Neural progenitor cell (in vitro differentiated cells): ENCODE measurements at regions not wholly inside any gene's neighbourhood (a gene's known extent, or its start where the extent isn't known, plus 50 kb on each side); places are given as distances from the start of the nearest gene placed in this dataset.

ENCODE experiments used
- DNase-seq: peaks from one replicate; pipeline ENCODE4 v3.0.0-alpha.2; 2016; ENCODE audit warnings: low spot score
- H2AFZ ChIP-seq: fragments of 200-600 bp; sonication (generic); replicated peaks from 2 replicates; pipeline ENCODE4 v1.6.1; 2016; ENCODE audit warnings: antibody characterized with exemption
- H3F3A ChIP-seq: fragments of 200-600 bp; sonication (generic); 2 replicates; pipeline ENCODE4 v1.6.1; 2016; ENCODE audit warnings: antibody characterized with exemption, low read depth
- H3K27ac ChIP-seq: fragments of 200-600 bp; sonication (generic); 2 replicates; pipeline ENCODE4 v1.5.1; 2016; ENCODE audit warnings: mild to moderate bottlenecking
- H3K27me3 ChIP-seq: fragments of 200-600 bp; sonication (generic); 2 replicates; pipeline ENCODE4 v1.6.1; 2016; ENCODE audit warnings: mild to moderate bottlenecking, moderate library complexity
- H3K36me3 ChIP-seq: fragments of 200-600 bp; sonication (generic); 2 replicates; pipeline ENCODE4 v1.5.1; 2016
- H3K4me1 ChIP-seq: fragments of 200-600 bp; sonication (generic); 2 replicates; pipeline ENCODE4 v1.6.1; 2016; ENCODE audit warnings: mixed run types
- H3K4me2 ChIP-seq: fragments of 200-600 bp; sonication (generic); 2 replicates; pipeline ENCODE4 v1.6.1; 2016
- H3K4me3 ChIP-seq: fragments of 200-600 bp; sonication (generic); 2 replicates; pipeline ENCODE4 v1.5.1; 2016
- H3K79me2 ChIP-seq: fragments of 200-600 bp; sonication (generic); 2 replicates; pipeline ENCODE4 v1.6.1; 2016; ENCODE audit warnings: low read depth
- H3K9ac ChIP-seq: fragments of 200-600 bp; sonication (generic); 2 replicates; pipeline ENCODE4 v1.6.1; 2016
- H3K9me3 ChIP-seq: fragments of 200-600 bp; sonication (generic); 2 replicates; pipeline ENCODE4 v1.5.1; 2016; ENCODE audit warnings: low read depth
- H4K20me1 ChIP-seq: fragments of 200-600 bp; sonication (generic); 2 replicates; pipeline ENCODE4 v1.6.1; 2016; ENCODE audit warnings: low read depth
- H3K27ac Mint-ChIP-seq: 3 replicates; pipeline ENCODE4 v1.8.0; 2021; ENCODE audit warnings: mixed read lengths
- H3K27me3 Mint-ChIP-seq: 2 replicates; pipeline ENCODE4 v1.8.0; 2022; ENCODE audit warnings: low read depth, mild to moderate bottlenecking, inconsistent platforms, moderate library complexity, mixed read lengths; ENCODE audit not compliant: insufficient read depth
- H3K36me3 Mint-ChIP-seq: 3 replicates; pipeline ENCODE4 v1.8.0; 2021; ENCODE audit warnings: mixed read lengths
- H3K4me1 Mint-ChIP-seq: 3 replicates; pipeline ENCODE4 v1.8.0; 2021; ENCODE audit warnings: mixed read lengths
- H3K4me3 Mint-ChIP-seq: 3 replicates; pipeline ENCODE4 v1.8.0; 2021; ENCODE audit warnings: mild to moderate bottlenecking, moderate library complexity, mixed read lengths
- H3K9me3 Mint-ChIP-seq: 3 replicates; pipeline ENCODE4 v1.8.0; 2020; ENCODE audit warnings: mixed read lengths
- EZH2 ChIP-seq: fragments of 200-600 bp; sonication (generic); IDR thresholded peaks from 2 replicates; pipeline ENCODE4 v1.6.1; 2017; ENCODE audit warnings: antibody characterized with exemption, mild to moderate bottlenecking, moderate library complexity
- EZH2phosphoT487 ChIP-seq: fragments of 200-600 bp; sonication (generic); IDR thresholded peaks from 2 replicates; pipeline ENCODE4 v1.6.1; 2017; ENCODE audit warnings: antibody characterized with exemption
- TF ChIP-seq, protein P1 (sequence below): fragments of 200-600 bp; sonication (generic); IDR thresholded peaks from 2 replicates; pipeline ENCODE4 v1.5.1; 2017; ENCODE audit warnings: antibody characterized with exemption, mild to moderate bottlenecking

DNA sequence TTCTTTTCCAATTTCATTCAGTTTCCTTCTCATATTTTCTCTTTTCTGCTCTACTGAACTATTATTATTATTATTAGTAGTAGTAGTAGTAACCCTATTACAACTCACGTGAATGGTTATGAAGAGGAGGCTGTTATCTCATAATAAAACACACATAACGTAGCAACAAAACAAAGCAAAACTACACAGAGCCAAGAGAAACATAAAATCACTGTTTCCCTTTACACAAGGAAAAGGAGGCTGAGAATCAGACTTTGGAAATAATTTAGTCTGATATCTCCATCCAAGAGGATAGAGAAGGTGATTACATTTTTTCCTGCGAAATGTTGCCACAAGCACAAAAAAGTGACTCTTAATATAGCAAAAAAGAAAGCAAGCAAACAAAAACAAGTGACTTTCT, 975.8 kb upstream of the FLRT2 start:
- no peaks in the 10 kb centered on the region for H3K79me2 ChIP-seq
- no peaks in the 10 kb centered on the region for H4K20me1 ChIP-seq
- H3K4me3 ChIP-seq = no peak overlapping the region
- DNase-seq = no peak
- H3K4me2 ChIP-seq = no peak overlapping the region
- no peak overlapping the region for H2AFZ ChIP-seq
- no peak overlapping the region for H3K9ac ChIP-seq
- H3K36me3 ChIP-seq = no peaks in the 10 kb centered on the region
- no peaks in the 10 kb centered on the region for H3K4me1 ChIP-seq
- Mint-ChIP-seq H3K4me3 (no peak overlapping the region), H3K27ac (no peak overlapping the region), H3K27me3 (peaks cover 4% of the 10 kb centered on the region), H3K36me3 (no peaks in the 10 kb centered on the region), H3K4me1 (no peaks in the 10 kb centered on the region), H3K9me3 (peaks cover 4% of the 10 kb centered on the region)
- TF ChIP-seq, protein P1, sequence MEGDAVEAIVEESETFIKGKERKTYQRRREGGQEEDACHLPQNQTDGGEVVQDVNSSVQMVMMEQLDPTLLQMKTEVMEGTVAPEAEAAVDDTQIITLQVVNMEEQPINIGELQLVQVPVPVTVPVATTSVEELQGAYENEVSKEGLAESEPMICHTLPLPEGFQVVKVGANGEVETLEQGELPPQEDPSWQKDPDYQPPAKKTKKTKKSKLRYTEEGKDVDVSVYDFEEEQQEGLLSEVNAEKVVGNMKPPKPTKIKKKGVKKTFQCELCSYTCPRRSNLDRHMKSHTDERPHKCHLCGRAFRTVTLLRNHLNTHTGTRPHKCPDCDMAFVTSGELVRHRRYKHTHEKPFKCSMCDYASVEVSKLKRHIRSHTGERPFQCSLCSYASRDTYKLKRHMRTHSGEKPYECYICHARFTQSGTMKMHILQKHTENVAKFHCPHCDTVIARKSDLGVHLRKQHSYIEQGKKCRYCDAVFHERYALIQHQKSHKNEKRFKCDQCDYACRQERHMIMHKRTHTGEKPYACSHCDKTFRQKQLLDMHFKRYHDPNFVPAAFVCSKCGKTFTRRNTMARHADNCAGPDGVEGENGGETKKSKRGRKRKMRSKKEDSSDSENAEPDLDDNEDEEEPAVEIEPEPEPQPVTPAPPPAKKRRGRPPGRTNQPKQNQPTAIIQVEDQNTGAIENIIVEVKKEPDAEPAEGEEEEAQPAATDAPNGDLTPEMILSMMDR = no peak
- no peaks in the 10 kb centered on the region for H3K27me3 ChIP-seq
- no peaks in the 10 kb centered on the region for H3K9me3 ChIP-seq
- H3F3A ChIP-seq = no peaks in the 10 kb centered on the region
- H3K27ac ChIP-seq = no peak overlapping the region

DNA sequence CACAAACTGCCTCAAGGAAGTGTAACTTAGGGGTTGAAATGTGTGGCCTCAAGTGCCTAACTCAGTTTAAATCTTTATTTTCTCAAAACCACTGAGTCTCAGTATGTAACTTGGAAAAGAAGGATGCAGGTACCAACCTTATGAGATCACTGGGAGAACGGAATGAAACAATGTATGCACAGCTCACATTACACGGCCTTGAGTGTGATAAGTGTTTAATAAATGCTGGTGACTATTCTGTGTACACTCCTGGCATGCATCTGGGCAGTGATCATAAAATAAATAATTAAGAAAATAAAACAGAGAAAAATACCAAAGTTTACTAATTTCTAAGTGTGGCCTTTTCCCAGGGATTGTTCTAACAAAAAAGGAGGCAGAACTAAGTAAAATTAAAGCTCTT, 974.5 kb upstream of the FLRT2 start:
- no peaks in the 10 kb centered on the region for H3K4me1 Mint-ChIP-seq

DNA sequence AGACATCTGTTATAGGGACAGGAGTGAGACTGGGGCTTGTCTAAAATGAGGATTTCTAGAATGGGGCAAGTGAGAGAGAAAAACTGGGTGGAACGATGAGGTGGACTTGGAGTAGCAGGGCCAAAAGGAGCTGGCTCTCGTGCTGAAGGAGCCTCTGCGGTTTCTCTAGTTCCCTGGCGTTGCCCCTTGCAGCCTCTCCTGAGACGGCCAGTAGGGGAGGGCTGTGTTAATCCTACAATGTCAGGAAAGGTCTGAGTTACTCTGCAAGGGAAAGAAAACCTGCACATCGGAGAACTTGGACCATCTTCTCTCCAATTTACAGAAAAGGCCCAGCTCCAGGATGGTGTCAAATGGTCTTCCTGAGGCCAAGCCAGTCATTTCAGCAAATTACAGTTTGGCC, 963.8 kb upstream of the FLRT2 start:
- H3K27me3 Mint-ChIP-seq = peaks cover 2% of the 10 kb centered on the region
- no peak for DNase-seq
- Histone ChIP-seq H3K27me3 (no peaks in the 10 kb centered on the region), H3K4me3 (no peak overlapping the region), H3K9me3 (no peaks in the 10 kb centered on the region), H3K36me3 (no peaks in the 10 kb centered on the region), H4K20me1 (no peaks in the 10 kb centered on the region), H3K9ac (no peak overlapping the region), H3F3A (no peaks in the 10 kb centered on the region), H3K27ac (no peak overlapping the region), H3K79me2 (no peaks in the 10 kb centered on the region), H3K4me2 (no peak overlapping the region), H2AFZ (no peak overlapping the region), H3K4me1 (no peaks in the 10 kb centered on the region)
- TF ChIP-seq EZH2phosphoT487 (no peak), EZH2 (no peak)
- TF ChIP-seq, protein P1 = no peak
- H3K4me1 Mint-ChIP-seq = no peaks in the 10 kb centered on the region
- H3K27ac Mint-ChIP-seq = no peak overlapping the region
- peaks cover 3% of the 10 kb centered on the region for H3K9me3 Mint-ChIP-seq
- H3K36me3 Mint-ChIP-seq = no peaks in the 10 kb centered on the region
- H3K4me3 Mint-ChIP-seq = no peak overlapping the region

More for the DNA sequence above, 974.5 kb upstream of the FLRT2 start:
- H3K27me3 ChIP-seq = no peaks in the 10 kb centered on the region
- H3F3A ChIP-seq = no peaks in the 10 kb centered on the region
- Mint-ChIP-seq H3K36me3 (no peaks in the 10 kb centered on the region), H3K4me3 (no peak overlapping the region), H3K9me3 (peaks cover 4% of the 10 kb centered on the region), H3K27me3 (peaks cover 4% of the 10 kb centered on the region), H3K27ac (no peak overlapping the region)
- H3K9ac ChIP-seq = no peak overlapping the region
- H3K79me2 ChIP-seq = no peaks in the 10 kb centered on the region
- no peaks in the 10 kb centered on the region for H3K4me1 ChIP-seq
- TF ChIP-seq, protein P1 = no peak
- no peak for TF ChIP-seq EZH2phosphoT487
- TF ChIP-seq EZH2 = no peak
- no peaks in the 10 kb centered on the region for H3K9me3 ChIP-seq
- no peak overlapping the region for H3K27ac ChIP-seq
- no peaks in the 10 kb centered on the region for H4K20me1 ChIP-seq
- H3K4me3 ChIP-seq = no peak overlapping the region
- H3K4me2 ChIP-seq = no peak overlapping the region
- DNase-seq = no peak
- no peak overlapping the region for H2AFZ ChIP-seq
- H3K36me3 ChIP-seq = no peaks in the 10 kb centered on the region

DNA sequence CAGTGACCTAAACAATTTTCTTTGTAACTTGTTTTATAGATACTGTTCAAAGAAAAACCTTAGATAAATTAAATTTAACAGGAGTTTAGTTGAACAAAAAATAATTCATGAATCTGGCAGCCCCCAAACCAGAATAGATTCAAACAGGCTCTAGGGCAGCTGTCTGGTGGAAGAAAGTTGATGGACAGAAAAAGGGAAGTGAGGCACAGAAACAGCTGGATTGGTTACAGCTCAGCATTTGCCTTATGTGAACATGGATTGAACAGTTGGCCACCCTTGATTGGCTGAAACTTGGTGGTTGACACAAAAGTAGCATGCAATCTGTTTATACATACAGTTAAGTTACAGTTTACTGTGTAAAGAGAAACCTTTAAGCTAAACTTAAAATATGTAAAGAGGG, 954.3 kb upstream of the FLRT2 start:
- Histone ChIP-seq H3K79me2 (no peaks in the 10 kb centered on the region), H3K4me3 (no peak overlapping the region), H3K36me3 (no peaks in the 10 kb centered on the region), H3K27ac (no peak overlapping the region), H2AFZ (no peak overlapping the region), H3K4me2 (no peak overlapping the region), H3K9me3 (no peaks in the 10 kb centered on the region), H4K20me1 (no peaks in the 10 kb centered on the region), H3K9ac (no peak overlapping the region), H3K27me3 (no peaks in the 10 kb centered on the region), H3K4me1 (no peaks in the 10 kb centered on the region), H3F3A (no peaks in the 10 kb centered on the region)
- no peaks in the 10 kb centered on the region for H3K4me1 Mint-ChIP-seq
- no peaks in the 10 kb centered on the region for H3K9me3 Mint-ChIP-seq
- H3K27me3 Mint-ChIP-seq = no peaks in the 10 kb centered on the region
- no peak overlapping the region for H3K27ac Mint-ChIP-seq
- H3K36me3 Mint-ChIP-seq = no peaks in the 10 kb centered on the region
- no peak for DNase-seq
- H3K4me3 Mint-ChIP-seq = no peak overlapping the region
- TF ChIP-seq EZH2phosphoT487 (no peak), EZH2 (no peak)
- TF ChIP-seq, protein P1 = no peak
